ENCODE measurements at regions not wholly inside any gene's neighbourhood (a gene's known extent, or its start where the extent isn't known, plus 50 kb on each side); places are given as distances from the start of the nearest gene placed in this dataset.

DNA sequence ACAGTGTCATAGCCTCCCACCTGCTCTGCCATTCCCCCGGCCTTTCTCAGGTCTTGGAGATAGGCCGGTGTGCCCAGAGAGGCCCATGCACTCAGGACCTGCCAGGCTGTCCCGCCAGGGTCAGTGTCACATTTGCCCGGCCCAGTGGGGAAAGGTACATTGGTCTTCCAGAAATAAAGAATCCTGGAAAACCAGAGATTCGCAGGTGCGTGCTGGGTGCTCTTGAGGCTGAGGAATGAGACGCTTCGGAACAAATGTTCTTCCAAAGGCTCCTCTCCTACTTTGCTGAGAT, 205.8 kb upstream of the RTL1 start:
- DNase-seq, result no peak
- H3K4me3 Mint-ChIP-seq, result no peak overlapping the region
- H3K27me3 Mint-ChIP-seq, result no peaks in the 10 kb centered on the region
- no peaks in the 10 kb centered on the region for H3K4me1 Mint-ChIP-seq
- CTCF ChIA-PET, result no interaction called here
- H3K9me3 Mint-ChIP-seq, result no peaks in the 10 kb centered on the region
- H3K36me3 Mint-ChIP-seq, result no peaks in the 10 kb centered on the region
- no peak overlapping the region for H3K27ac Mint-ChIP-seq

DNA sequence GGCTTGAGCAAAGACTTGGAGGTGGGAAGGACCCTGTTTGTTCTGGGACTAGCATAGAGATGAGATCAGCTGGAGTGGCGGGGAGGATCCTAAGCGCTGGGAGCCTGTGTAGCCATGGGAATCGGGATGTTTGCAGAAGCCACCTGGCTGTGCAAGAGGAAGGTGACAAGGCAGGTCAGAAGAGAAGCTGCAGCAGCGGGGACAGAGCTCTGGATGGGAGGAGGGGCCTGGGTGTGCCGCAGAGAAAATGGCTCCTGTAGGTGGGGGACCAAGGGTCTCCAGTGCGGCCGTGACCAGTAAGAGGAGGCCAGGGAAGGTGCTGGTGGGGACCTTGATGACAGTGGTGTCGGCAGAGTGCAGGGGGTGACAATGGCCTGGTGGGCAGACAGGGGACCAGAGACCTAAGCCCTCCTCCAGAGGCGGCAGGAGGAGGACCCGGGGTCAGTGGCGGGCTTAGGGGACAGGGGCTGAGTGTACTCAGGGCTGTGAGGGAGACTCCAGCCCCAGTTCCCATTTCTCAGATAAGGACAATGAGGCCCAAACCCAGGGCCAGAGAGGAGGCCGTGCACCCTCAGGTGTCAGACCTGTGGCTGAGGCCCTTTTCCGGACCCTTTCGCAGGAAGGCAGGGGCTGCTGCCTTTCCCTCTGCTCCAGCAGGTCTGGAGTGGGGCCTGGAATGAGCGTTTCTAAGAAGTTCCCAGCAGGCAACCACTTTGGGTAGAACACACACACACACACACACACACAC, 206.6 kb upstream of the RTL1 start:
- no peaks in the 10 kb centered on the region for H3K36me3 Mint-ChIP-seq

DNA sequence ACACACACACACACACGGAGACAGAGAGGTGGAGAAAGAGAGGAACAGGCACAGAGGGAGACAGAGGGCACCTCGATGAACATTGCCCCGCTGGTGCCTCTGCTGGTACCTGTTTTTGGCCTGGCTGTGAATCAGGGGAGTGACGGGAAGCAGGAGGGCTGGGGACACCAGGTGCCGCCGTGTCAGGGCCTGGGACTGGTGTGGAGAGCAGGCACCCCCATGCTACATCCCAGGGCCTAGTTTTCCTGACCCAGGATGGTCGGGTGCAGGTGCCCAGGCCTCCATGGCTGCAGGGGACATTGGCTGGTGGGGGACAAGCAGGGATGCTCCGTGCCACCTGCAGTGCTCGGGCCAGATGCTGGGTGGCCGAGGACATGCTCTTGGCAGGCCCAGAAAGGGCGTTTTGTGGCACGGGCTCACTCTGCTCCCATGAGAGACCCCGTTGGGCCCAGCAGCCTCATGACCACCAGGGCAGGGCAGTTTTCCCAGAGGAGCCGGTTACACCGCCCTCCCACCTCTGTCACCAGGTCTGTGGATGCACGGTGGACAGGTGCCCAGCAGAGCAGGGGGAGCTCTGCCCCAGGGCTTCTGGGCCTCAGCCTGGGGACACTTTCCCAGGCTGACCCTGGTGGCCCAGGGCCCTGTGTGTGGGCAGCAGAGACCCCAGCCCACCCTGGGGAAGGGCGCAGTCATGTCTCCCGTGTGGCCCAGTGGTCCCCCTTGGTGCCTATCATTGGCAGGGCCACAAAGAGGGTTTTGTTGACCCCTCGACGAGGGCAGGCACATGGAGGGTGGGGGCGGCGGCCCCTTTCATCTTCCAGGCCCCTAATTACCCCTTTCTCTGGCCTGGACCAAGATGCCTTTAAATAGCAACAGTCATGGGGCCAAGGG, 207.5 kb upstream of the RTL1 start:
- Mint-ChIP-seq H3K9me3 (no peaks in the 10 kb centered on the region), H3K27ac (no peak overlapping the region), H3K4me1 (no peaks in the 10 kb centered on the region), H3K4me3 (no peak overlapping the region), H3K36me3 (no peaks in the 10 kb centered on the region), H3K27me3 (no peaks in the 10 kb centered on the region)
- CTCF ChIA-PET, result no interaction called here
- DNase-seq, result no peak

More for the DNA sequence above, 206.6 kb upstream of the RTL1 start:
- CTCF ChIA-PET, result no interaction called here
- Mint-ChIP-seq H3K27ac (no peak overlapping the region), H3K4me3 (no peak overlapping the region), H3K9me3 (no peaks in the 10 kb centered on the region), H3K4me1 (no peaks in the 10 kb centered on the region), H3K27me3 (no peaks in the 10 kb centered on the region)
- no peak for DNase-seq

DNA sequence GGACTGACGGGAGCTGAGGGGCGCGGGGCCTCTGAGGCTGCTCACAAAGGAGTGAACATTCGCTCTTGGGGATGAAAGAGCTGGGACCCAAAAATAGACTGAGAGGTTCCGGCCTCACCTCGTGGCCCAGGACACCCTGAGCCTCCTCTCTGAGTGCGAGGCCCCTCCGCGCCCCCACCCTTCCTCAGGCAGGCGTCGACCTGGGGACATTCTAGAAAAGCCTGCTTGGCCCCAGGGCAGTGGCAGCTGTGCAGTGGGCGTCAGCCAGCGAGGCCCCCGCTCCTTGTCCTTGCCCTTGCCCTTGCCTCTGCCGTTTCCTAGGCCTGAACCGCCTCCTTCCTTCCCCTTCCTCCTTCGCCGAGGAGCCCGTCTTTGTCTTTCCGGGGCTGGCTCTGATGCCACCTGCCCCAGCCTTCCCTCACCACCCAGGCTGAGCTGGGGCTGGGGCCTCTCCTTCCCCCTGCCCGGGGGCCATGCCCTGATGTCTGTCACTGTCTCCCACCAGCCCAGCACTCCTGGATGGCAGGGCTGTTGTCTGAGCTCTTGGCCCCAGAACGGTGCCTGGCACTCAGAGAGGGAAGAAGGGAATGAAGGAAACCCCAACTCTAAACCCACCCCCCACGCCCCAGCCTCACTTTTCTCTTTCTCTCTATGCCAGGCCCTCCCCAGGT, 208.2 kb upstream of the RTL1 start:
- Mint-ChIP-seq H3K27ac (no peak overlapping the region), H3K27me3 (no peaks in the 10 kb centered on the region), H3K4me3 (no peak overlapping the region), H3K4me1 (no peaks in the 10 kb centered on the region), H3K36me3 (no peaks in the 10 kb centered on the region), H3K9me3 (no peaks in the 10 kb centered on the region)
- DNase-seq, result no peak
- CTCF ChIA-PET, result no interaction called here

DNA sequence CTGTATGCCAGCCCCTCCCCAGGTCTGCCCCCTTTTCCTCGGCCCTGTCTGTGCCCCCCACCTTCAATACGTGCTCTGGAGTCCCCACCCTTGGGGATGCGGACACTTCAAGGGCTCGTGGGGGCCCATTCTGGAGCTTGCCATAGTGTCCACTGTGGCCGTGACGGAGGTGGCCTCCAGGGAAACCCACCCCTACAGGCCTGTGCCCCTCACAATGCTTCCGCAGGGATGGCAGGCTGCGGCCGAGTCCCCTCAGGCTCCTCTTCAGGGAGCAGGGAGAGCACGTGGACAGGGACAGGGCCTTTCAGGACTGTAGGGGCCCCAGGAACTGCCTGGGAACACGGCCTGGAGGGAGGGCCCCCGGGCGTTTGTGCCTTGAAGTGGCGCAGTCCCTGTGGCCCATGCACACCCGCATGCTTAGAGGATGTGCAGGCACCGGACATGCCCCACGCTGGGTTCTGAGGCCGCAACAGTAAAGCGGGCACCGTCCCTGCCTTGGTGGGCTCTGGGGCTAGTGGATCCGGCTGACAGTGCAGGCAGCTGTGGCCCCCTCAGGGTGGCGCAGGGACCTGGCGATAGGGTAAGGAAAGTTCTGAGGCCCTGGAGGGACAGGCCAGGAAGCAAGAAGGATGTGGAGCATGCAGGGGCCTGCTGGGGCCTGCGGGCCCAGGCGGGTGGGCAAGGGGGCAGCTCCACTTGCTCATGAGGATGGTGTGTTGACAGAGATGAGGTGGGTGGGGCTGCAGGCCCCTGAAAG, 209.0 kb upstream of the RTL1 start:
- CTCF ChIA-PET, result no interaction called here
- H3K4me3 Mint-ChIP-seq, result no peak overlapping the region
- DNase-seq, result no peak
- H3K4me1 Mint-ChIP-seq, result no peaks in the 10 kb centered on the region
- no peaks in the 10 kb centered on the region for H3K9me3 Mint-ChIP-seq
- H3K27me3 Mint-ChIP-seq, result no peaks in the 10 kb centered on the region
- H3K36me3 Mint-ChIP-seq, result no peaks in the 10 kb centered on the region
- no peak overlapping the region for H3K27ac Mint-ChIP-seq

DNA sequence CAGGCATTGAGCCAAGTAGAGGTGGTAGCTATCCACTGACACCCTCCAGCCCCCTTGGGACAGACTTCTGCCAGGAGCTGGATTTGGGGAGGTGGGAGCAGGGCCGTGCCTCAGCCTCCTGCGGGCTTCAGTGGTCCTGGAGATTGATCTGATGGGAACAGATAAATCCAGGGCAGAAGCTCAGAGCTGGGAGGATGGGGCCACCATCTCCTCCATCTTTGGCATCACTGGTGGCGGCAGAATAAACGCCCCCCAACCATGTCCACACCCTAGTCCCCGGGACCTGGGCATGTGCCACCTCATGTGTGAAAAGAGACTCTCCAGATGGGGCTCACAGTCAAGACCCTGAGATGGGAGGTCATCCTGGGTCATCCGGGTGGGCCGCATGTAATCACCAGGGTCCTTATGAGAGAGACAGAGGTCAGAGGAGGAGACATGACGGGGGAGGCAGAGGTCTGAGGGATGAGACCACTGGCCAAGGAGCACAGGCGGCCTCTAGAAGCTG, 209.6 kb upstream of the RTL1 start:
- H3K4me1 Mint-ChIP-seq, result no peaks in the 10 kb centered on the region
- no peak overlapping the region for H3K27ac Mint-ChIP-seq
- H3K36me3 Mint-ChIP-seq, result no peaks in the 10 kb centered on the region
- H3K9me3 Mint-ChIP-seq, result no peaks in the 10 kb centered on the region
- H3K4me3 Mint-ChIP-seq, result no peak overlapping the region
- H3K27me3 Mint-ChIP-seq, result peaks cover 3% of the 10 kb centered on the region
- no peak for DNase-seq
- CTCF ChIA-PET, result no interaction called here

DNA sequence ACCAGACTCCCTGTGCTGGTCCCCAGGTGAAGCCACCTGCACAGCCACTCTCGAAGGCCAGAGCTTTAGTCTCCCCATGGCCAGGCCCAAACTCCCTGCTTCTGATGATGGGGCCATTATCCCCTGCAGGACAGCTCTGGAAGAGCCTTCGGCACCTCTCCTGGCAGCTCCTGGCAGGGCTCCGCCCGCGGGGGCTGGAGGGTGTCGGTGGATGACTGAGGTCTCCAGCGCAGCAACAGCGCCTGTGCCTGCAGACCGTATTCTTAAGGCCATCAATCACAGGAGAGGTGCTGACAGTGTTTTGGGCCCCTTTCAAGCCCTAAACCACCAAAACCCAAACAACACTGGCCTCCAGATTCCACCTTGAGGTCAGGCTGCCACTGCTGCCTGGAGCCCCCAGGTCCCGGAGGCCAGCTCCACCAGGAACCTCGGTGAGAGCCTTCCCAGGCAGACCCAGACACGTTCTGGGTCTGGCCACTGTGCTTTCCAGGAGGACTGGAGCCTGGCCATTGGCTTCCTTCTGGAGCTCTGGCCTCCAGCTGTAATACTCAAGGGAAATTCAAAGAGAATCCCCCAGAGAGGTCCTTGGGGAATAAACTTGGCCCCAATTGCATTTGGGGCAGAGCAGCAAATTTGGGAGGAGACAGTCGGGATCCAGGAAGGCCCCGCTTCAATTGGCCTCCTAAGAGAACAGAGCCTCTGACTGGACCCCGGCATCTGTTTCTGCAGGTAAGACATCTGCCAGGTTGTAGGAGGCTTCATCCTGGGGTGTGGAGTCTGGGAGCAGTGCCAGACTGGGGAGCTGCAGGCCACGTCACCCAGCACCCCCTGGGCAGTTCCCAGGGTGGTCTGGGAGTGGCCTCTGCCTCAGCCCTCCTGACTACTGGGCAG, 210.6 kb upstream of the RTL1 start:
- no peak overlapping the region for H3K4me3 Mint-ChIP-seq
- CTCF ChIA-PET, result no interaction called here
- no peaks in the 10 kb centered on the region for H3K9me3 Mint-ChIP-seq
- peaks cover 7% of the 10 kb centered on the region for H3K27me3 Mint-ChIP-seq
- no peak overlapping the region for H3K27ac Mint-ChIP-seq
- no peaks in the 10 kb centered on the region for H3K36me3 Mint-ChIP-seq
- H3K4me1 Mint-ChIP-seq, result no peaks in the 10 kb centered on the region
- no peak for DNase-seq

DNA sequence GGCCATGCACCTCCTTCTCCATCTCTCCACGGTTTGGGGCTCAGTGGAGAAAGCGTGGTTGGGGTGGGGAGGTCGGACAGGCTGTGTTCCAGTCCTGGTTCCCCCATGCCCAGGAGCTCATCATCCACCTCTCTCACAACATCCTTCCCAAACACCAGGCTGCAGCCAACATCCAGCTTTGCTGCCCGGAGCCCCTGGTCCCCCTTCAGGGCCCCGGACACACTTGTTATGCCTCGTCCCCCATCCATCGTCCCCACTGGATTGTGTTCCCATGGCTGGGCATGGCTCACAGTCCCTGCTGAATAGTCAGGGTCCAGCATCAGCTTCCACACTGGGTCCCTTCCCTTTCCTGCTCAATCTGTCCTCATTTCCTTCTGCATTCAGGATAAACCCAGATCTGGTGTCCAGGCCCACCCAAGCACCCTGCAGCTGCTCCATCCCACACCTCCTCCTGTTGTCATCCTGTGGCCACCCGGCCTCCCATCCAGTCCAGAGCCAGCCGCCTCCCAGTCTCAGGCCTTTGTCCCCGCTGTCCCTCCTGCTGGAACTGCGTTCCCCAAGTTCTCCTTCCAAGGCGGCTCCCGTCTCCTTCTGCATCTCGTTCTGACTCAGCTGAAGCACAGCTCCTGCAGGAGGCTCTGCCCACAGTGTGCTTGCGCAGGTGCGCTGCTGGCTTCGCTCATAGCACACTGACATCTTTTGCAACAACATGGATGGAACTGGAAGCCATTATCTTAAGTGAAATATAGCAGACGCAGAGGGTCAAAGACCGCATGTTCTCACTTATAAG, 211.4 kb upstream of the RTL1 start:
- CTCF ChIA-PET, result no interaction called here
- H3K36me3 Mint-ChIP-seq, result no peaks in the 10 kb centered on the region
- no peak overlapping the region for H3K4me3 Mint-ChIP-seq
- H3K27me3 Mint-ChIP-seq, result peaks cover 15% of the 10 kb centered on the region
- peak overlapping the region; percentile 55 for H3K27ac Mint-ChIP-seq
- no peaks in the 10 kb centered on the region for H3K9me3 Mint-ChIP-seq
- no peak for DNase-seq
- peaks cover 1% of the 10 kb centered on the region for H3K4me1 Mint-ChIP-seq

DNA sequence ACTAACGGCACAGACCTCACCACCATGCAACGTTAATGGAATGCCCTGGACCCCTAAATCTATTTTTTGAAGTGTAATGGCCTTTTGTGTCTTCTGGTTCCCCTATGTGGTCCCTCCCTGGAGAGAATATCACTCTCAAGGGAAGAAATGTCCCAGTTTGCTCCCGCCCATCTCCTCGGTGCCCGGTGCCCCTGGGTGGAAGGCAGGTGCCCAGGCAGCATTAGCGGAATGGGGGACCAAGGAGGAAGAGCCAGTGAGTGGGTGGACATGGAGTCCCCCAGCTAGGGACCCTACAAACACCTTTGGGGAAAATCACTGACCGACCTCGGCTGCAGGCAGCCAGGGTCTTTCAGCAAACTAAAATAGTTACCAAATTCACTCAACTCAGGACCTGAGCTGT, 212.1 kb upstream of the RTL1 start:
- DNase-seq, result no peak
- Mint-ChIP-seq H3K27me3 (peaks cover 19% of the 10 kb centered on the region), H3K4me3 (no peak overlapping the region), H3K9me3 (no peaks in the 10 kb centered on the region), H3K36me3 (no peaks in the 10 kb centered on the region), H3K4me1 (peaks cover 9% of the 10 kb centered on the region), H3K27ac (no peak overlapping the region)
- CTCF ChIA-PET, result no interaction called here

DNA sequence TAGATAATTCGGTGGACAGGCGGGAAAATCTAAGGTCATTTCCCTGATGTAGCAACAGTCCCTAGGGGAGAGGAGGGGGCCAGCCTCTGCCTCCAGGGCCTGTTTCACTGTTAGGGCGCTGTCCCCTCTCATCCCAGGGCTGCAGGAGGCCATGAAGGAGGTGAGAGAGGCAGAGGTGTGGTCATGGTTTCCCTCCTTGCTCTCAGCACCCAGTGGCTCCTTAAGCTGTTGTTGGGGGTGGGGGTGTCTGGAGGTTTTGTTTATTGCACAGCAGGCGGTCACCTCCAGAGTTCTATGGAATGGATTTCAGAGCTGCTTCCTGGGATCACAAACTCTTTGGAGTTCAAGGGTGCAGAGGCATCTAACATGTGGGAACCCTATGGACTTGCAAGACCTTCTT, 212.5 kb upstream of the RTL1 start:
- Mint-ChIP-seq H3K27me3 (peaks cover 19% of the 10 kb centered on the region), H3K27ac (no peak overlapping the region), H3K4me1 (peaks cover 12% of the 10 kb centered on the region), H3K9me3 (no peaks in the 10 kb centered on the region), H3K36me3 (no peaks in the 10 kb centered on the region), H3K4me3 (no peak overlapping the region)
- CTCF ChIA-PET, result no interaction called here
- DNase-seq, result no peak

DNA sequence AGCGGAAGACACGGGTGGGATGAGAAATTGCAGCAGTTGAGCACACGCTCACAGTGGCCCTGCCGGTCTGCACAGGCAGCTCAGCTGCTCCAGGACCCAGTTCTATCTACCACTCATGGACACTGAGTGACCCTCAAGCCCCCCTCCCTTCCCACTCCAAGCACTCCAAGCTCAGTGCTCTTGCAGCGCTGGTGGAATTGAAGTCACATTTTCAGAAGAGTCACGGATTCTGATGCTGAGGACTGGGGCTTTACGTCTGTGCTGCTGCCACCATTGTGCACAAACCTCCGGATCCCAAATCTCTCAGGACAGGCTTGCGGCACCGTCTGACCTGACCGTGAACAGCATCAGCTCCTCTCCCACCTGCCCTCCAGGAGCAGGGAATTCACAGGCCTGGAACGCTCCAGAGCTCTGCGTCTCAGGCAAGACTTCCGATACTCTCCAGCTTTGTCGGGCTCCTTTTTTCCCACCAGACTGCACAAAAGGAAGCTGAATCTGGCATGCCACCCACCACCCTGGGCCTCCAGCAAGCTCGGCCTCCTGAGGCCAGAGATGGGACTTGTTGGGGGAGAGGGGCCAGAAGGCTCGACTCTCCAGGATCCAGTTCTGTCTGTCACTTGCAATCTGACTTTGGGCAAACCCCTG, 213.1 kb upstream of the RTL1 start:
- Mint-ChIP-seq H3K36me3 (no peaks in the 10 kb centered on the region), H3K4me1 (peaks cover 17% of the 10 kb centered on the region), H3K4me3 (no peak overlapping the region), H3K27me3 (peaks cover 22% of the 10 kb centered on the region), H3K27ac (no peak overlapping the region), H3K9me3 (no peaks in the 10 kb centered on the region)
- CTCF ChIA-PET, result no interaction called here
- no peak for DNase-seq

DNA sequence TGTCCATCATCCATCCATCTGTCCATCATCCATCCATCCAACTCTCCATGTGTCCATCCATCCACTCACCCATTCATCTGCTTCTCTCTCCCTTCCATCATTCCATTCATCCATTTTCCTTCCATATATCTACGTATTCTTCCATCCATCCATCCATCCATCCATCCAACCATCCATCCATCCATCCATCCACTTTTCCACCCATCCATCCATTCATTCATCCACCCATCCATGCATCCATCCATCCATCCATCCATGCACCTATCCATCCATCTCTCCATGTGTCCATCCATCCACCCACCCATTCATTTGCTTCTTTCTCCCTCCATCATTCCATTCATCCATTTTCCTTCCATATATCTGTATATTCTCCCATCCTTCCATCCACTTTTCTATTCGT, 214.0 kb upstream of the RTL1 start:
- CTCF ChIA-PET, result no interaction called here
- Mint-ChIP-seq H3K9me3 (no peaks in the 10 kb centered on the region), H3K27me3 (peaks cover 23% of the 10 kb centered on the region), H3K27ac (no peak overlapping the region), H3K4me3 (no peak overlapping the region), H3K36me3 (no peaks in the 10 kb centered on the region), H3K4me1 (peaks cover 17% of the 10 kb centered on the region)
- no peak for DNase-seq

DNA sequence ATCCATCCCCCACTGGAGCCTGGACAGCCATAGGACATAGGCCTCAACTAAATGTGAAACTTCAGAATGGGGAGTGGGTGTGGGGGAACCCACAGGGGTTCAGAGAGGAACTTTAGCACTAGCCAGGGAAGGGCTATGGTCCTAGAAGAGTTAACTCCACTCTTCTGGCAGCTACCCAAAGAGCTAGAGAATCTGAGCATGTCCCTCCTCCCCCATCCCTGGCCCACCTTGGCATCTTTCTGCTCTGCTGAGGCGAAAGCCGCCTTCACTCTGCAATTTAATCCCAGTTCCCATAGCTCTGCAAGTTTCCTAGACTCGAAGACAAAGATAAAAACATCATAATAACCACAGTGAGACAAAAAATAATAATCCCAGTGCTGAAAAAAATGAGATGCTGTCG, 214.7 kb upstream of the RTL1 start:
- Mint-ChIP-seq H3K4me1 (peaks cover 17% of the 10 kb centered on the region), H3K9me3 (no peaks in the 10 kb centered on the region), H3K36me3 (no peaks in the 10 kb centered on the region), H3K27me3 (peaks cover 27% of the 10 kb centered on the region), H3K4me3 (no peak overlapping the region), H3K27ac (no peak overlapping the region)
- CTCF ChIA-PET, result no interaction called here
- DNase-seq, result no peak
